Heart left ventricle (tissue), 13 donors: ENCODE measurements at regions not wholly inside any gene's neighbourhood (a gene's known extent, or its start where the extent isn't known, plus 50 kb on each side); places are given as distances from the start of the nearest gene placed in this dataset.

Experiments used
- POLR2A ChIP-seq, 2 donors: fragments of 450-650 bp; IDR thresholded peaks; one replicate each; pipeline ENCODE4 v1.6.1; 2017; ENCODE audit warnings: antibody characterized with exemption in 2 of 2, mild to moderate bottlenecking in 2 of 2, moderate library complexity in 2 of 2
- TF ChIP-seq, protein P1 (sequence below), 12 donors: fragments of 200-600 bp; sonication (generic) in 4 of 12; IDR thresholded peaks; one replicate each; pipeline versions ENCODE4 v1.5.0 to v1.8.0; 2018 to 2022; ENCODE audit warnings: antibody characterized with exemption in 12 of 12, mild to moderate bottlenecking in 5 of 12
- donor health status: ischemic (EF 13 %, LVEDD 7.1; RV severe dilation, severe dysfunction).
- donor health status: DM: no; HTN: yes; CAD: no.
- donor health status: DM: no; HTN: no; CAD: no.
- donor health status: ischemic (EF 25% LVEDD 6.9; RV normal size, moderate dysfunction).
- donor health status: ischemic (EF 25% LVEDD 5.7; RV mildly dilated, moderate dysfunction).
- donor health status: ischemic (EF 35%, LVEDD 5.7; RV mildly dilated, moderate dysfunction).
- donor health status: nonischemic (EF 11% LVEDD 7.7; RV severe dilation, severe dysfunction).
- donor health status: DM: yes; HTN: yes; CAD: no.
- donor health status: PGD.
- donor health status: ischemic (EF 29% LVEDD 5.4; RV normal size, mild dysfunction).
- donor health status: nonischemic (EF 23%, LVEDD 6.1; RV moderate dilation, normal function).

DNA sequence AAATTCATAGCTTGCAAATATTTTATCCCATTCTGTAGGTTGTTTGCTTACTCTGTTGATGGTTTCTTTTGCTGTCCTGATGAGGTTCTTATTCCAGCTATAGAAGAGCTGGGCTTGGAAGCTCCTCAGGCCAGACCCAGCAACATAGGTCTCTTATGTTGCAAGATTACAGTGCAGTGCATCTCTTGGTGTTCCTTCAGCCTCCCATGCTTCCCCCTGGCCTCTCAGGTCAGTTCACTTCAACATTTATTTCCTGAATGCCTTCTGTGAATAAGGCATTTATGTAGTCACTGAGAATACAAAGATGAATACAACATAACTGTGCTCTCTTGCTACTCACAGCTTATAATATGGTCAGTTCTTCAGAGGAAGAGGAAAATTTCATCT, 179.0 kb upstream of the SLC39A10 start:
- TF ChIP-seq, protein P1, sequence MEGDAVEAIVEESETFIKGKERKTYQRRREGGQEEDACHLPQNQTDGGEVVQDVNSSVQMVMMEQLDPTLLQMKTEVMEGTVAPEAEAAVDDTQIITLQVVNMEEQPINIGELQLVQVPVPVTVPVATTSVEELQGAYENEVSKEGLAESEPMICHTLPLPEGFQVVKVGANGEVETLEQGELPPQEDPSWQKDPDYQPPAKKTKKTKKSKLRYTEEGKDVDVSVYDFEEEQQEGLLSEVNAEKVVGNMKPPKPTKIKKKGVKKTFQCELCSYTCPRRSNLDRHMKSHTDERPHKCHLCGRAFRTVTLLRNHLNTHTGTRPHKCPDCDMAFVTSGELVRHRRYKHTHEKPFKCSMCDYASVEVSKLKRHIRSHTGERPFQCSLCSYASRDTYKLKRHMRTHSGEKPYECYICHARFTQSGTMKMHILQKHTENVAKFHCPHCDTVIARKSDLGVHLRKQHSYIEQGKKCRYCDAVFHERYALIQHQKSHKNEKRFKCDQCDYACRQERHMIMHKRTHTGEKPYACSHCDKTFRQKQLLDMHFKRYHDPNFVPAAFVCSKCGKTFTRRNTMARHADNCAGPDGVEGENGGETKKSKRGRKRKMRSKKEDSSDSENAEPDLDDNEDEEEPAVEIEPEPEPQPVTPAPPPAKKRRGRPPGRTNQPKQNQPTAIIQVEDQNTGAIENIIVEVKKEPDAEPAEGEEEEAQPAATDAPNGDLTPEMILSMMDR (IDR thresholded peaks at IDR 0.05) = no peak
- TF ChIP-seq POLR2A (IDR thresholded peaks at IDR 0.05) = no peak
